Lower leg skin (tissue), 3 donors: ENCODE measurements at regions not wholly inside any gene's neighbourhood (a gene's known extent, or its start where the extent isn't known, plus 50 kb on each side); places are given as distances from the start of the nearest gene placed in this dataset.

Source experiments
- CTCF ChIP-seq, 3 donors: fragments of 450-650 bp; IDR thresholded peaks; one replicate each; pipeline ENCODE4 v1.5.1; 2016; ENCODE audit warnings: antibody characterized with exemption in 3 of 3, mild to moderate bottlenecking in 3 of 3, moderate library complexity in 2 of 3
- POLR2A ChIP-seq, 2 donors: fragments of 450-650 bp; IDR thresholded peaks; one replicate each; pipeline ENCODE4 v1.6.1; 2016 to 2017; ENCODE audit warnings: antibody characterized with exemption in 2 of 2, mild to moderate bottlenecking in 1 of 2, moderate library complexity in 1 of 2

DNA sequence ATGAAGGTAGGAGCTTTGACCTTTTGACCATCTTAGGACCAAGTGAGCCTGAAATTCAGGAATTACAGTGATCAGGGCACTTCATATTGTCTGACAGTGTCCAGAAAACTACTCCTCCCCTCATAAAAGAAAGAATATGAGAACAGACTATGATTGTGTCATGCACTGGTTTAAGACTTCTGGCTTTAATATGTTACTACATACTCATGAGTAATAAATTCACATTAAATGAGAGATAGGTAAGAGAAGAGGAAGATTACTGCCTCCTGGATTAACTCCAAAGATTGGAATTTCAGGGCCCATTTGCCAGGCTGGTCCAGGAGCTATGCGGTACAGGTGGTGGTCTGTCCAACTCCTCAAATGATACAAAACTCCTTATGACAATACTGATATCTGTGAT, 213.5 kb upstream of the ADRA1B start:
- TF ChIP-seq POLR2A (IDR thresholded peaks at IDR 0.05) (no peak), CTCF (IDR thresholded peaks at IDR 0.05) (no peak)
